SK-N-SH treated with all-trans-retinoic acid at 6 μM for 48 hours (cell line): ENCODE measurements at regions not wholly inside any gene's neighbourhood (a gene's known extent, or its start where the extent isn't known, plus 50 kb on each side); places are given as distances from the start of the nearest gene placed in this dataset.

Experiments used
- ARNTL ChIP-seq: fragments of 450-650 bp; formaldehyde crosslinking; IDR thresholded peaks from 2 replicates; pipeline ENCODE4 v1.5.0; 2020; ENCODE audit warnings: low read depth, mild to moderate bottlenecking, moderate library complexity, borderline replicate concordance
- CSDC2 ChIP-seq: fragments of 250-450 bp; sonication (Bioruptor Pico); IDR thresholded peaks from 2 replicates; pipeline ENCODE4 v1.5.0; 2020; ENCODE audit warnings: mild to moderate bottlenecking, moderate library complexity
- GLIS3 ChIP-seq: fragments of 250-450 bp; sonication (Bioruptor Pico); IDR thresholded peaks from 2 replicates; pipeline ENCODE4 v1.5.0; 2020; ENCODE audit warnings: mild to moderate bottlenecking, moderate library complexity
- ZNF565 ChIP-seq: fragments of 450-650 bp; formaldehyde crosslinking; conservative IDR thresholded peaks from 2 replicates; pipeline ENCODE4 v1.5.0; 2020; ENCODE audit warnings: low read depth, mild to moderate bottlenecking, moderate library complexity

- TF ChIP-seq ZNF565 (CRISPR knock-in tag) (no peak), CSDC2 (CRISPR knock-in tag) (no peak), GLIS3 (CRISPR knock-in tag) (no peak), ARNTL (CRISPR knock-in tag) (no peak)
These were observed 1065.6 kb upstream of the TMPRSS15 start for GRCh38 chr21:19468991-19469715.
